Thyroid gland (tissue), 4 donors: ENCODE measurements at regions not wholly inside any gene's neighbourhood (a gene's known extent, or its start where the extent isn't known, plus 50 kb on each side); places are given as distances from the start of the nearest gene placed in this dataset.

Source experiments
- DNase-seq, 2 donors: peaks; one replicate each; pipeline ENCODE4 v3.0.0-alpha.2; 2019
- H3K27ac ChIP-seq, 3 donors: fragments of 200-600 bp; sonication (generic); 1 replicate in 2 of 3; 2 replicates in 1 of 3; pipeline ENCODE4 v1.5.1; 2016 to 2019; ENCODE audit warnings: mild to moderate bottlenecking in 1 of 3, moderate library complexity in 1 of 3
- H3K27me3 ChIP-seq: fragments of 200-600 bp; sonication (generic); one replicate; pipeline ENCODE4 v1.5.1; 2019
- H3K36me3 ChIP-seq, 2 donors: fragments of 200-600 bp; sonication (generic); one replicate each; pipeline ENCODE4 v1.5.1; 2016 to 2019
- H3K4me1 ChIP-seq, 2 donors: fragments of 200-600 bp; sonication (generic); one replicate each; pipeline ENCODE4 v1.5.1; 2017 to 2019
- H3K4me3 ChIP-seq, 3 donors: fragments of 200-600 bp; sonication (generic); replicated peaks in 1 of 3; 1 replicate in 2 of 3; 2 replicates in 1 of 3; pipeline ENCODE4 v1.5.1; 2016; ENCODE audit warnings: mild to moderate bottlenecking in 1 of 3
- H3K9me3 ChIP-seq: fragments of 200-600 bp; sonication (generic); one replicate; pipeline ENCODE4 v1.5.1; 2017
- CTCF ChIP-seq, 6 experiments: fragments of 200-600 bp in 3 of 6; fragments of 450-650 bp in 3 of 6; sonication (generic) in 3 of 6; IDR thresholded peaks; one replicate each; pipeline ENCODE4 v1.5.1; 2016 to 2019; ENCODE audit warnings: antibody characterized with exemption in 6 of 6, mild to moderate bottlenecking in 2 of 6, inconsistent platforms in 1 of 6, moderate library complexity in 1 of 6
- POLR2A ChIP-seq, 2 donors: fragments of 450-650 bp; IDR thresholded peaks; one replicate each; pipeline ENCODE4 v1.6.1; 2017; ENCODE audit warnings: antibody characterized with exemption in 2 of 2, mild to moderate bottlenecking in 2 of 2, moderate library complexity in 1 of 2
- WGBS, 2 donors: methylation state at CpG; one replicate each; pipeline ENCODE4 v1.1.5; 2017; 5-methylcytosine and 5-hydroxymethylcytosine counted together
- intact Hi-C: fragments of 100-400 bp; cut with DNase I; formaldehyde crosslinking; loops from one replicate; pipeline ENCODE4 v1.15.1; 2023

DNA sequence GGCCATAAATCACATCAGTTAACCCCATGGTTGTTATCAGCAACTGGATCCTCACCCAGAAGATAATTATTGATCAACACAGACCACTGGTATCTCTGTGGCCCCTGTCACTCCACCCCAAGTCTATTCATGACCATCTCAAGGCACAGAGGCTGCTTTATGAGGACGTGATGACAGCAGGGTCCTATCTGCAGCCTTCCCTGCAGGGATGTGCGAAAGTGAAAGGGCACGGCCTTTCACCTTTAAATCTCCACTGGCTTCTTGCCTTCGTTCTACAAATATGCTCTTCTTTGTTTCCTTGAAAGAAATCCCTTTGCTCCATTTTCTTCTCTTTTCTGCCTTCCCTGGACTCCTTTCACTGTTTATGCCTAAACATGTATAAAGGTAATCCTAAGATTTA, 170.6 kb upstream of the EDNRA start:
- 86 to 90% methylated on average over 4 of the region's 4 CpGs for WGBS, 2 donors
- H3K27ac ChIP-seq, result no peak overlapping the region
- H3K9me3 ChIP-seq, result no peaks in the 10 kb centered on the region
- no peaks in the 10 kb centered on the region for H3K27me3 ChIP-seq
- TF ChIP-seq CTCF (IDR thresholded peaks at IDR 0.05), result no peak
- TF ChIP-seq POLR2A (IDR thresholded peaks at IDR 0.05), result no peak
- DNase-seq, result no peak
- H3K4me1 ChIP-seq, result peaks cover 18 to 22% of the 10 kb centered on the region in 2 donors
- intact Hi-C loops, result no loop called here
- no peak overlapping the region for H3K4me3 ChIP-seq
- no peaks in the 10 kb centered on the region for H3K36me3 ChIP-seq

GRCh38 chr4:147311956-147312355, 168.9 kb upstream of the EDNRA start:
- no peaks in the 10 kb centered on the region for H3K27me3 ChIP-seq
- no peaks in the 10 kb centered on the region for H3K9me3 ChIP-seq
- TF ChIP-seq POLR2A (IDR thresholded peaks at IDR 0.05) (no peak), CTCF (IDR thresholded peaks at IDR 0.05) (no peak)
- peaks cover 22 to 24% of the 10 kb centered on the region in 2 donors for H3K4me1 ChIP-seq
- H3K27ac ChIP-seq, result peak overlapping the region; percentile 66 to 90 (median 84)
- H3K4me3 ChIP-seq, result no peak overlapping the region
- no peak for DNase-seq
- no peaks in the 10 kb centered on the region for H3K36me3 ChIP-seq
- intact Hi-C loops, result no loop called here
- WGBS, 2 donors, result 84 to 89% methylated on average over 2 of the region's 2 CpGs

GRCh38 chr4:147312376-147313046, 168.4 kb upstream of the EDNRA start:
- Histone ChIP-seq H3K27me3 (no peaks in the 10 kb centered on the region), H3K27ac (peak overlapping the region; percentile 66 to 90 (median 84)), H3K4me1 (peaks cover 27 to 28% of the 10 kb centered on the region in 2 donors), H3K4me3 (no peak overlapping the region), H3K9me3 (no peaks in the 10 kb centered on the region), H3K36me3 (no peaks in the 10 kb centered on the region)
- no peak for TF ChIP-seq CTCF (IDR thresholded peaks at IDR 0.05)
- no peak for TF ChIP-seq POLR2A (IDR thresholded peaks at IDR 0.05)
- intact Hi-C loops, result no loop called here
- 21 to 30% methylated on average over 7 of the region's 7 CpGs for WGBS, 2 donors
- DNase-seq, result peak; percentile 80 to 84

DNA sequence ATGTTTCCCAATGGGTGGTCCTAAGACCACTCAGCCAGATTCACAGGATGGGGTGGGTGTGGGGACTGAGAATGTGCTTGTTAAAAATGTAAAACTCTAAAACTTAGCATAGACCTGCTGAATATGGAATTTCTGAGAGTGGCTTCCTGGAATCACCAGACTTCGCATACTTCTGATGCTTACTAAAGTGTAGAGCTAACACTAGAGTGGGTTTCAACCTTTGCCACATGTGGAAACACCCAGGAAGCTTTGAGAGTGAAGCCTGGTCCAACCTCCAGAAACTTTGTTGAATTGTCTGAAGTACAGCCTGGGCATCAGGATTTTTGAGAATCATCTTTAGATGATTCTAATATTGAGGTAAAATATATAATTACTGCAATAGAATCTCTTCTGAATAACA, 167.8 kb upstream of the EDNRA start:
- Histone ChIP-seq H3K36me3 (no peaks in the 10 kb centered on the region), H3K27ac (peak overlapping the region; percentile 66 to 90 (median 84)), H3K4me3 (no peak overlapping the region), H3K9me3 (no peaks in the 10 kb centered on the region), H3K27me3 (no peaks in the 10 kb centered on the region), H3K4me1 (peaks cover 28 to 29% of the 10 kb centered on the region in 2 donors)
- intact Hi-C loops, result no loop called here
- 60 to 81% methylated on average over 1 of the region's 1 CpG for WGBS, 2 donors
- DNase-seq, result peak in 1 of 2 donors; percentile 13
- TF ChIP-seq CTCF (IDR thresholded peaks at IDR 0.05) (no peak), POLR2A (IDR thresholded peaks at IDR 0.05) (no peak)

DNA sequence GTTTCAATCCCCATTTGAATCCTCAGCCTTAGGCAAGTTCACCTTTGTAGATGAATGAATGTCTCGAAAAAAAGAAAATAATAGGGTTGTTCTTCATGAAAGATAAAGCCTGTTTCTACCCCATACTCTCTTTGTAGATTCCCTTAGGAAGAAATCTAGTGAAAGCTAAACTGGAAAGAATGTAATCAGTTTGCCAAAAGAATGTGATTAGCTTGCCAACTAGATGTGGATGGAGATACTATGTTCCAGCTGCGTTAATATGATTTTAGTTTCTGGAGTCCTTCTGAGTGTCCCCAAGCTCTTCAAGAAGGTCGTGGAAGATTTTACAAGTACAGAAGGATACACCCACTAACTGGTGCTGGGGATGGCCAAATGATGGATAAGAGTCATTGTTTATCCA, 162.3 kb upstream of the EDNRA start:
- Histone ChIP-seq H3K27ac (no peak overlapping the region), H3K4me1 (peaks cover 7 to 16% of the 10 kb centered on the region in 2 donors), H3K4me3 (no peak overlapping the region), H3K36me3 (no peaks in the 10 kb centered on the region), H3K9me3 (no peaks in the 10 kb centered on the region), H3K27me3 (no peaks in the 10 kb centered on the region)
- TF ChIP-seq POLR2A (IDR thresholded peaks at IDR 0.05) (no peak), CTCF (IDR thresholded peaks at IDR 0.05) (no peak)
- no peak for DNase-seq
- intact Hi-C loops, result no loop called here
- 30 to 33% methylated on average over 3 of the region's 3 CpGs for WGBS, 2 donors
